OCI-LY3 (cell line): ENCODE measurements at regions not wholly inside any gene's neighbourhood (a gene's known extent, or its start where the extent isn't known, plus 50 kb on each side); places are given as distances from the start of the nearest gene placed in this dataset.

Experiments used
- CTCF ChIP-seq: fragments of 200-600, 300-600 bp; sonication (generic); IDR thresholded peaks from 2 replicates; pipeline ENCODE4 v1.5.1; 2014; ENCODE audit warnings: antibody characterized with exemption, low read length, low read depth
- EZH2phosphoT487 ChIP-seq: fragments of 200-600 bp; shearing (Covaris generic); IDR thresholded peaks from 2 replicates; pipeline ENCODE4 v1.6.1; 2018; ENCODE audit warnings: antibody characterized with exemption, mixed run types, low read depth

- TF ChIP-seq CTCF (no peak), EZH2phosphoT487 (no peak)
Measured at GRCh38 chr4:81974523-81974922, 399.3 kb downstream of the HNRNPD start.
